Right atrium auricular region (tissue), 2 donors: ENCODE measurements at regions not wholly inside any gene's neighbourhood (a gene's known extent, or its start where the extent isn't known, plus 50 kb on each side); places are given as distances from the start of the nearest gene placed in this dataset.

ENCODE experiments used
- DNase-seq: peaks from one replicate; pipeline ENCODE4 v3.0.0-alpha.2; 2019; ENCODE audit warnings: low spot score
- H3K27ac ChIP-seq, 2 donors: fragments of 200-600 bp; sonication (generic); 1 replicate in 1 of 2; 2 replicates in 1 of 2; pipeline ENCODE4 v1.5.1; 2016 to 2019
- H3K27me3 ChIP-seq, 2 donors: fragments of 200-600 bp; sonication (generic); one replicate each; pipeline versions ENCODE4 v1.5.1 to v1.6.0; 2017 to 2019
- H3K36me3 ChIP-seq: fragments of 200-600 bp; sonication (generic); one replicate; pipeline ENCODE4 v1.5.1; 2016
- H3K4me1 ChIP-seq, 2 donors: fragments of 200-600 bp; sonication (generic); one replicate each; pipeline versions ENCODE4 v1.5.1 to v1.6.0; 2017 to 2019
- H3K4me3 ChIP-seq, 2 donors: fragments of 200-600 bp; sonication (generic); 1 replicate in 1 of 2; 2 replicates in 1 of 2; pipeline ENCODE4 v1.5.1; 2017 to 2019; ENCODE audit warnings: mild to moderate bottlenecking in 1 of 2, moderate library complexity in 1 of 2
- H3K9me3 ChIP-seq, 2 donors: fragments of 200-600 bp; sonication (generic); one replicate each; pipeline ENCODE4 v1.5.1; 2019
- CTCF ChIP-seq, 2 donors: fragments of 200-600 bp; sonication (generic); IDR thresholded peaks; one replicate each; pipeline ENCODE4 v1.5.1; 2019; ENCODE audit warnings: antibody characterized with exemption in 2 of 2

DNA sequence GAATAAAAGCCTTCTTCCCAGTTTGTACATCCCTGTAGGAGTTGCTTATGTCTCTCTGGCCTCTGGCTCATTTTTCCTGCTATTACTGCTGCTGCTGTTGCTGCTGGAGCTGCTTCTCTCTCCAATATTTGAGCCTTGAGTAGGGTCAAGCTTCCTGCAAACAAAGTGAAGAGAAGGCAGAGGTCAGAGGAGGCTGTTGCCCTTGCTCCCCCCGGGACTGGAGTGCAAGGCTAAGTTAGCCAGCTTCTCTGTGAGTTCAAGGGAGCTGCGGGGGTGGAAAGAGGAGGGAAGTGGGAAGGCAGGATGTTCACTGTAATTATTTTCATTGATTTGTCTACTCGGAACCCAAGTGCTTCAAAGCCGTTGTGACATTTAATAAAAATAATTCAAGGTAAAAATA lies 77.0 kb upstream of the TMEM132E start:
- no peak overlapping the region for H3K4me3 ChIP-seq
- H3K27me3 ChIP-seq = no peaks in the 10 kb centered on the region
- TF ChIP-seq CTCF (IDR thresholded peaks at IDR 0.05) = no peak
- no peak overlapping the region for H3K27ac ChIP-seq
- peaks cover 0 to 18% of the 10 kb centered on the region in 2 donors for H3K4me1 ChIP-seq
- no peaks in the 10 kb centered on the region for H3K9me3 ChIP-seq
- no peaks in the 10 kb centered on the region for H3K36me3 ChIP-seq
- DNase-seq = no peak

DNA sequence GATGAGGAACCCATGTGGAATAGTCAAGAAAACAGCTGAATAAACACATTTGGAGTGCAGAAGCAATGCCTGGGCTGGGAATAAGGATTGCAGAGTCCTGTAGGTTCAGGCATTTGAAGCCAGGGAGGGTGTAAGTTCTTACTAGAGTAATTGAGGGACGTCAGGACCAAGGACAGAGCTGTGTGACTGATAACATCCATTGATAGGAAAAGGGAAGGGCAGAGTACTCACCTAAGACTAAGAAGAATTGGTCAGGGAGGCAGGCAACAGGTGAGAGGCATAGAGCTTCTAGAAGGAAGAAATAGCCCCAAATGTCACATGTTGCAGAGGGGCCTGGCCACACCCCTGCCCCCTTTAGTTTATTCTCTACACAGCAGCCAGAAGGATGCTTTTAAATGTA lies 79.8 kb upstream of the TMEM132E start:
- H3K4me3 ChIP-seq = no peak overlapping the region
- H3K27me3 ChIP-seq = no peaks in the 10 kb centered on the region
- H3K36me3 ChIP-seq = no peaks in the 10 kb centered on the region
- no peak for TF ChIP-seq CTCF (IDR thresholded peaks at IDR 0.05)
- peaks cover 0 to 18% of the 10 kb centered on the region in 2 donors for H3K4me1 ChIP-seq
- no peak for DNase-seq
- H3K27ac ChIP-seq = no peak overlapping the region
- no peaks in the 10 kb centered on the region for H3K9me3 ChIP-seq

- Histone ChIP-seq H3K9me3 (no peaks in the 10 kb centered on the region), H3K27me3 (no peaks in the 10 kb centered on the region), H3K27ac (no peak overlapping the region), H3K4me1 (no peaks in the 10 kb centered on the region), H3K4me3 (no peak overlapping the region), H3K36me3 (no peaks in the 10 kb centered on the region)
- no peak for DNase-seq
- no peak for TF ChIP-seq CTCF (IDR thresholded peaks at IDR 0.05)
Observed at GRCh38 chr17:34493917-34494316, 85.5 kb upstream of the TMEM132E start.

DNA sequence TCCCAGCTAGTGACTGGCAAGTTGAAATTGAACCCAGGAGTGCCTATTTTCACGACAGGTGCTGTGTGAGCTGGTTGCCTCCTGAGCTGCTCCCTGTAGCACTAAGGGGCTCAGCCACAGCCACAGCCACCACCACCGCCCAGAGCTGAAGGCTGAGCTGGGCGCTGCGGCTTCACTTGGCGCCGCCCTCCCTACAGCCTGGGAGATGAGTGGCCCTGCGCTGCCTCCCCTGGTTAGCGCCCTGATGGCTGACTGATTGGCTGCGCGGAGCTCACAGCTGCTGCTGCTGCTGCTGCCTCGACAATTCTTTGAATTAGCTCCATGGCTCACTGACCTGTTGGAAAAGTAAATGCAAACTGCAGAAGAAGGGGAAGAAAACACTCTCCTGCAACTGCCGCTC lies 91.8 kb upstream of the TMEM132E start:
- Histone ChIP-seq H3K36me3 (no peaks in the 10 kb centered on the region), H3K27me3 (no peaks in the 10 kb centered on the region), H3K27ac (no peak overlapping the region), H3K4me3 (no peak overlapping the region), H3K4me1 (no peaks in the 10 kb centered on the region), H3K9me3 (no peaks in the 10 kb centered on the region)
- DNase-seq = no peak
- TF ChIP-seq CTCF (IDR thresholded peaks at IDR 0.05) = no peak

- H3K4me3 ChIP-seq = no peak overlapping the region
- TF ChIP-seq CTCF (IDR thresholded peaks at IDR 0.05) = no peak
- no peaks in the 10 kb centered on the region for H3K27me3 ChIP-seq
- no peaks in the 10 kb centered on the region for H3K36me3 ChIP-seq
- no peaks in the 10 kb centered on the region for H3K9me3 ChIP-seq
- DNase-seq = no peak
- no peaks in the 10 kb centered on the region for H3K4me1 ChIP-seq
- H3K27ac ChIP-seq = no peak overlapping the region
Observed at GRCh38 chr17:34486761-34487160, 92.6 kb upstream of the TMEM132E start.

GRCh38 chr17:34485999-34486398 lies 93.4 kb upstream of the TMEM132E start:
- DNase-seq = no peak
- Histone ChIP-seq H3K27me3 (no peaks in the 10 kb centered on the region), H3K36me3 (no peaks in the 10 kb centered on the region), H3K4me3 (no peak overlapping the region), H3K4me1 (no peaks in the 10 kb centered on the region), H3K27ac (no peak overlapping the region), H3K9me3 (no peaks in the 10 kb centered on the region)
- TF ChIP-seq CTCF (IDR thresholded peaks at IDR 0.05) = no peak
